NAMALWA (cell line): ENCODE measurements at regions not wholly inside any gene's neighbourhood (a gene's known extent, or its start where the extent isn't known, plus 50 kb on each side); places are given as distances from the start of the nearest gene placed in this dataset.

Experiments
- DNase-seq: peaks from one replicate; pipeline ENCODE4 v3.0.0-alpha.2; 2015; ENCODE audit warnings: low spot score

DNA sequence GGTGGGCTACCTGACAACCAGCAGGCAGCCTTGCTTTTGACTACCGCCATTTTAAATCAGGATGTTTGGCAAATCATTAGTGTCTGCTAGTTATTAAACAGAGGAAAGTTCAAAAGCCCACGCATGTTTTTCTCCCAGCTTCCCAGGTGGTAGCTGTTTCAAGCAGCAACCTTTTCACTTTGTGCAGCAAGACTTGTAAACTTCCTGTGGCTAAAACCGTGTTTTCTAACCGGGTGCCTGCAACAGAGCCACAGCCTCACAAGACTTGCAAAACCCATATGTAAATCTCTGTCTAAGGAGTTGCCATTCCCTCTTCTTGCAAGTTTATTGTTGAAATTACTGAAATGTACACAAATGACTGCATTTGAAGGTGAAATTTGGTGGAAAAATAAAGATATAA, 633.1 kb downstream of the BCL11A start:
- no peak for DNase-seq

DNA sequence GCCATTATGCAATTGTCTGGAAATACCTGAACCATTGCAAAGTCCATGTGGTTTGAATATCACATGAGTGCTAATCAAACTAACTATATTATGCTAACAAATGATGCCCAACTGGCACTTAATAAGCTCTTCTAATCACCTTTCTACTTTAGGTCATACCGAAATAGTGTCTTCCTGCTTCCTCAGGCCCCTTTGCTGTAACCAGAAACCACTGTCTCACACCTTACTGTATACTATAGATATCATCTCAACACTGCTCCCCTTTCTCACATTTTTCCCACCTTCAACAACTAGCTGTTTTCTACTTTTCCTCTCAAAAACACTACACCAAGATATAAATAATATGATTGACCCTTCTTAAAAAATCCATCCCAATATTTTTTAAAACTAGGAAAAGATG, 633.9 kb downstream of the BCL11A start:
- no peak for DNase-seq

- no peak for DNase-seq
Observed at GRCh38 chr2:59912042-59912441, 641.4 kb downstream of the BCL11A start.

- DNase-seq: no peak
Observed at GRCh38 chr2:59910166-59910565, 643.3 kb downstream of the BCL11A start.

- no peak for DNase-seq
Observed at GRCh38 chr2:59909147-59909546, 644.3 kb downstream of the BCL11A start.

- DNase-seq: no peak
Observed at GRCh38 chr2:59905731-59906130, 647.7 kb downstream of the BCL11A start.

DNA sequence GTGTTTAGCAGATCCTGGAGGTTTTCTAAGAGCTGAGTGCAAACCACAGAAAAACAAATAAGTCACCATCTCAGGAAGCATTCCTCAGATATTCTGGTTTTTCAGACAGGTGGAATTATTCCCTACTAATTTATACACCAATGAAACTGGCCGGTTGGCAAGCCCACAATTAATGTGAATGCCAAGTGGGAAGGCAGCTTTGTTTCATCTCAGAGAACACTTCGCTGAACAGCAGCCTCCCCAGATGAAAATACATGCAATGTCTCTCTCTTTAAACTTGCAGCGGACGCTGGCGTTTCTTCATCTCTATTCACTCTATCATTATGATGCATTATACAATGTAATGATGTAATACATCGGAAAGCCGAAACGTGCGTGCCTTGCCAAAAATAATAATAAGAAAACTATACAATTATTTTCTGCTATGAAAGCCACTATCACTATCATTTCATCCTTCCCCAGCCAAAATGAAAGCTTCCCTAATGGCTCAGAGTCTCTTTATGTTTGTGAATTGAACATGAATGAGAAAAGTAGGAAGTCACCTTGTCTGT, 649.4 kb downstream of the BCL11A start:
- DNase-seq: no peak

GRCh38 chr2:59900728-59901452, 652.6 kb downstream of the BCL11A start:
- DNase-seq: no peak

- no peak for DNase-seq
Observed at GRCh38 chr2:59899692-59900091, 653.8 kb downstream of the BCL11A start.

DNA sequence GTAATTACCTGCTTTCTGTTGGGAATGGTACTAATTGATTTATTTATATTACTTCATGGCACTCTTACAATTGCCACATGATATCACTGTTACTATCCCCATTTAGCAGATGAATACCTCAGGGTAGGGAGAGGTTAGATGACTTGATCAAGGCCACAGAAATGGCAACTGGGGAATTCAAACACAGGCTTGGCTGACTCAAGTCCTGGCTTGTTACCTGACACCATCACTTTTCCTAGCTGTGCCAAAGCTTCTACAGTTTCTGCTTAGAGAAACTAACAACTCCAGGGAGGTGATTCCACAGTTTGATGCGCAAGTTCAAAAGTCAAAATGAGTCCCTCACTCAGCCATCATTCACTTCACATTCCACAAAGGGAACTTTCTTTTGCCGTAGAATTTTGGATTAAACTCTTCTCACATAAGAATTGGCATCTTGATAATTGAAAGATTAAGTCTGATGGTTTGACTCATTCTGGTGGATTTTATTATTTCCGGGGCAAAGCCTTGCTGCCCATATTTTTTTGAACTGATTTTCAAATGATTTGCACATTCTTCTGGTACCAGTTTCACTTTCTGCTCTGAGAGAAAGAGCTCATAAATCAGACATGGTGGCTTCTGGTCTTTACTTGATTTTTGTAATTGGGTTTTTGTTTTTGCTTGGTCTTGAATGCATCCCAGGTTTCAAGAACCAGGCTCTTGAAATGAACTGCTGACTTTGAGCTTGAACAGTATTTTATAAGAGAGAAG, 656.8 kb downstream of the BCL11A start:
- no peak for DNase-seq

GRCh38 chr2:59893612-59894011, 659.8 kb downstream of the BCL11A start:
- no peak for DNase-seq

DNA sequence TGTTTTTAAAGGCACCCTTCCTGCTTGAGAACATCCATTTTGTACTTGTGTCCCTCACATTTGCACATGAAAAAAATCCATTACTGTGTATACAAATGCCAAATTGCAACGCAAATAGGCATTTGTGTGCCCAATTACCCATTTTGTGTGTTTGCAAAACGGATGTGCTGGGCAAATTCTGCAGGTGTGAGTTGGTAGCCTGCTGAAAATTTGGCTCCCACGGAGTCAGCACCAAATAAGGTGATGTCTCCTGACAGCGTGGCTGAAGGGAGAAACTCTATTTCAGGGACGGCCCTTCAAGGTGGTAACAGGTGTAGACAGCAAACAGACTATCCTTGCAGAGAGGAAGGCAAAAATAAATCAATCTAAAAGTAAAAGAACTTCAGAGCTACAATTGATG, 661.1 kb downstream of the BCL11A start:
- DNase-seq: no peak

DNA sequence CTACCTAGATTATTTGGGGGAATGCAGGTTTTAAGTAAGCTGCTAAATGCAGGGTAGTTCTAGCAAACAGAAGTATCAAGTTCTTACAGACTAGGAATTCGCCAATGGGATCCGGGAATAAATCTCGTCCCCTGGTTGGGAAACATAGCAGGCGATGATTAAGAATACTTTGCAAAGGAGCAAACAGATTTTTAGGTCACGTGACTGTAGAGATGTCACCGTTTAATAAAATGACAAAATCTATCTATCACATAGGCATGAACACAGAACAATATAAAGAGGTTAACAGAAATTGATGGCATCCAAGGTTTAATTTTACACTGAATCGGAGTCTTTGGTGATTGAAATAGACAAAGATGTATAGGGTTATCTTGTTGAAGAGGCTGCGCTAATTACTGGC, 664.1 kb downstream of the BCL11A start:
- DNase-seq: no peak

DNA sequence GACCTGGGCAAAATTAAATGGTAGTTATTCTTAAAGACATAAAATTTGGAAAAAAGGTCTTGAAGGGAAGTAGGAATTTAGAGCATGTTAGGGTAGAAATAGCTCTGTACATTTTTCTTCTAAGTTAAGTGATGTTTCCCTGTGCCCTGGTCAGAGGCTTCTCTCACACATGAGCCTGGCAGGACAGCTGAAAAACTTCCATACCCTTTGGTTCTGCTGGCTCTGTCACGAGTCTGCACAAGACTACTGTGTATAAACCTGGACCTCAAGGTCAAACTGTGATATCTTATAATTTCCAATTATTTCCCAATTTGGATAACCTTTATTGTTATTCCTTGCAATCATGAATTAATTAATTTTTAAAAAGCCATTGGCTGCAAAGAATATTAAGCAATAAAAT, 664.7 kb downstream of the BCL11A start:
- DNase-seq: no peak

DNA sequence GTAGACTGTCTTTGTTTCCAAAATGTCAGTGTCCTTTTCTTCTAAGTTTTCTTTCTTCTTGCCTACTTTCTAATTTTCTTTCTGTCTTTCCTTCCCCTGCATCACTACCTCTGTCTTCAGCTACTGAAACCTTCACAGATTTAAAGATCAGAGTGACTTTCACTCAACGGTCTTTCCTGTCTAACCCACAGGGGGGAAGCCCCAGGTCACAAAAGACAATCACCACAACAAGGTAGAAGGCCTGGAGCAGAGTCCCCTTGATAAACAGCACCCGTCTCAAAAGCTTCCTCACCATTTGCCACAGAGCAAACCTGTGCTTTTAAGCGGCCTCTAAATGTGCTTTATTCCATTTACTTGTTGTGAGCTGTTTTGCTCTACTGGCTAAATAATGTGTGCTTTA, 665.4 kb downstream of the BCL11A start:
- peak; percentile 7 for DNase-seq

DNA sequence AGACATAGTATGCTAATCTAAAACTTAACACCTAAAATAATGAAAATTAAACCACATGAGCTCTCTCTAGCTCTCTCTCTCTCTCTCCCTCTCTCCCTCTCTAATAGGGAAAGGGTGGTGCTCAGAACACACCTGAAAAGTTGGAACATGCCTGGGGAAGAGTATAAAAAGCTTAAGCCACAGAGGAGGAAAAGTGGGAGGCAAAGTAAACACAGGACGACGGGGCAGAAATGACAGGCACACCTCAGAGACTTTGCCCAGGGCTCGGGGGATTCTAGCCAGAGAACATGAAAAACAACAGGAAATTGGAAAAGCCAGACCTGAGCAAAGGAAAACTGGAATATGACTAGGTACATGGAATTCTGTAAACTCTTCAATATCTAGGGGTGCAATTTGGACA, 666.1 kb downstream of the BCL11A start:
- DNase-seq: no peak

GRCh38 chr2:59886759-59887158, 666.7 kb downstream of the BCL11A start:
- DNase-seq: no peak

DNA sequence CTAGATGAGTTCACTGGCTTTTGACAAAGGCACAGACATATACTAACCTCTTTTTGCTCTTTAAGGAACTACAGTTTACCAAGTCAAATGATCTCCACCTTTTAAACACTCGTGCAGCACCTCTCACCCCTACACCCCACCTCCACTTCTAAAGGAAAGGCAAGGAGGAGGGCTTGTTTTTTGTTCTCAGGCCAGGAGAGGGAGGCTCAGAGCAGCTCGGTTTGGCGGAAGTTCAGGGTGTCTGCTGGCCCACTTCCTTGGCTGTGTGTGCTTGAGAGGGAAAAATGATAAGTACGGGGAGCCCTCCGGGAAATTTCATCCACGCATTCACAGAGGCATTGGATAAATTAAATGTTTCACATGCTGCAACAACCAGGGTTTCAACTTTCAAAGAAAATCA, 667.9 kb downstream of the BCL11A start:
- DNase-seq: no peak

DNA sequence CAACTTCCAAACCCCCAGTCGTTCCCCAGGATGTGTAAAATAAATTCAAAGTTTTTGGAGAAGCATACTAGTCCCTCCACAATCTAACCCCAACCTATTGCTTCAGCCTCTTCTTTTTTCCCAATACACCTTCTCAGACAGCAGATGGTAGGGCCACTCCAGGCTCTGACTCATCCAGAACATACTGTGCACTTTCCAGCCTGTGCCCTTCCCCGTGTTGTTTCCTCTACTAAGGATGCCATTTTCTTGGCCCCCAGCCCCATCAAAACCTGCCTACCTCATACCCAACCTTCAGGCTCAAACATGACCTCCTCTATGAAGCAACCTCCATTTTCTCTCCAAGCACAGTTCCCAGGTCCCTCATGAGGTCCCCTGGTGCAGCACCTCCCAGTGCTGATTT, 669.3 kb downstream of the BCL11A start:
- no peak for DNase-seq

- no peak for DNase-seq
Observed at GRCh38 chr2:59882822-59883221, 670.6 kb downstream of the BCL11A start.

DNA sequence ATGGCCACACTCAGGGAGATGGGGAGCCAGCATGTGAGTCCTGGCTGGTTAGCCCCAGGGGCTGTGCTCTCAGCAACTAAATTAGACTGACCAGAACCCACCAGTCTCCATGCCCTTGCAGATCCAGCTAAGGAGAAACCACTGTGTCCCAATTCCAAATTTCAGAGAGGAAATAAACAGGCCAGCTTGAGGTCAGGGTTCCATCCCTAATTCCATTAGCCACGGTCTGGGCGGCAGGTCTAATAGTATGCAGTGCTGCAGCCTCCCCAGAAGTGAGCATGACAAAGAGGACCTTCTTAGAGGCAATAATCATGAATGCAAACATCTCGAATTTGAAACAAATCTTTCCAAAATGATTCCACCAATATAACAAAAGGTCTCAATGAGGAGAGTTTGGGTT, 671.2 kb downstream of the BCL11A start:
- DNase-seq: no peak

- DNase-seq: no peak
Observed at GRCh38 chr2:59881218-59881617, 672.2 kb downstream of the BCL11A start.

GRCh38 chr2:59879700-59880131, 673.7 kb downstream of the BCL11A start:
- no peak for DNase-seq
